ENCODE measurements at regions not wholly inside any gene's neighbourhood (a gene's known extent, or its start where the extent isn't known, plus 50 kb on each side); places are given as distances from the start of the nearest gene placed in this dataset.

- intact Hi-C loops (cut with DNase I; ENCODE audit: low total_unique reads) = no loop called here
- H3K27ac ChIP-seq = no peak overlapping the region
- H3K27me3 ChIP-seq = no peaks in the 10 kb centered on the region
- peaks cover 2 to 27% (median 19%) of the 10 kb centered on the region in 3 donors for H3K9me3 ChIP-seq
- H3K4me1 ChIP-seq = no peaks in the 10 kb centered on the region
- no peak for TF ChIP-seq CTCF (IDR thresholded peaks at IDR 0.05)
- H3K4me3 ChIP-seq = no peak overlapping the region
- no peaks in the 10 kb centered on the region for H3K36me3 ChIP-seq
- DNase-seq = no peak
These were observed 1075.1 kb downstream of the NR2F1-AS1 start for GRCh38 chr5:92505925-92506324.

GRCh38 chr5:92505145-92505544 lies 1075.9 kb downstream of the NR2F1-AS1 start:
- intact Hi-C loops (cut with DNase I; ENCODE audit: low total_unique reads) = no loop called here
- Histone ChIP-seq H3K27me3 (no peaks in the 10 kb centered on the region), H3K9me3 (peaks cover 2 to 20% (median 17%) of the 10 kb centered on the region in 3 donors), H3K4me1 (no peaks in the 10 kb centered on the region), H3K36me3 (no peaks in the 10 kb centered on the region), H3K4me3 (no peak overlapping the region), H3K27ac (no peak overlapping the region)
- DNase-seq = no peak
- TF ChIP-seq CTCF (IDR thresholded peaks at IDR 0.05) = no peak

GRCh38 chr5:92504346-92504745 lies 1076.7 kb downstream of the NR2F1-AS1 start:
- H3K36me3 ChIP-seq = no peaks in the 10 kb centered on the region
- peaks cover 2 to 12% (median 9%) of the 10 kb centered on the region in 3 donors for H3K9me3 ChIP-seq
- no peak for DNase-seq
- TF ChIP-seq CTCF (IDR thresholded peaks at IDR 0.05) = no peak
- no peaks in the 10 kb centered on the region for H3K4me1 ChIP-seq
- intact Hi-C loops (cut with DNase I; ENCODE audit: low total_unique reads) = no loop called here
- H3K27ac ChIP-seq = no peak overlapping the region
- no peaks in the 10 kb centered on the region for H3K27me3 ChIP-seq
- H3K4me3 ChIP-seq = no peak overlapping the region

- no peak for TF ChIP-seq CTCF (IDR thresholded peaks at IDR 0.05)
- Histone ChIP-seq H3K9me3 (no peaks in the 10 kb centered on the region), H3K36me3 (no peaks in the 10 kb centered on the region), H3K27ac (no peak overlapping the region), H3K4me1 (no peaks in the 10 kb centered on the region), H3K27me3 (no peaks in the 10 kb centered on the region), H3K4me3 (no peak overlapping the region)
- no peak for DNase-seq
- intact Hi-C loops (cut with DNase I; ENCODE audit: low total_unique reads) = no loop called here
These were observed 1080.3 kb downstream of the NR2F1-AS1 start for GRCh38 chr5:92500752-92501151.

GRCh38 chr5:92496545-92496944 lies 1084.5 kb downstream of the NR2F1-AS1 start:
- H3K27me3 ChIP-seq = no peaks in the 10 kb centered on the region
- no peaks in the 10 kb centered on the region for H3K9me3 ChIP-seq
- intact Hi-C loops (cut with DNase I; ENCODE audit: low total_unique reads) = no loop called here
- no peak for TF ChIP-seq CTCF (IDR thresholded peaks at IDR 0.05)
- H3K4me1 ChIP-seq = no peaks in the 10 kb centered on the region
- H3K36me3 ChIP-seq = no peaks in the 10 kb centered on the region
- no peak for DNase-seq
- H3K27ac ChIP-seq = no peak overlapping the region
- H3K4me3 ChIP-seq = no peak overlapping the region

- intact Hi-C loops (cut with DNase I; ENCODE audit: low total_unique reads) = no loop called here
- no peaks in the 10 kb centered on the region for H3K36me3 ChIP-seq
- no peaks in the 10 kb centered on the region for H3K4me1 ChIP-seq
- H3K27me3 ChIP-seq = no peaks in the 10 kb centered on the region
- no peak for TF ChIP-seq CTCF (IDR thresholded peaks at IDR 0.05)
- H3K4me3 ChIP-seq = no peak overlapping the region
- no peak for DNase-seq
- H3K27ac ChIP-seq = no peak overlapping the region
- H3K9me3 ChIP-seq = no peaks in the 10 kb centered on the region
These were observed 1086.5 kb downstream of the NR2F1-AS1 start for GRCh38 chr5:92494508-92494907.

All from tibial artery (tissue), 4 donors.